GM06990 (cell line): ENCODE measurements at regions not wholly inside any gene's neighbourhood (a gene's known extent, or its start where the extent isn't known, plus 50 kb on each side); places are given as distances from the start of the nearest gene placed in this dataset.

Experiments used
- DNase-seq: peaks from one replicate; pipeline ENCODE4 v3.0.0-alpha.2; 2011; ENCODE audit not compliant: insufficient read length; ENCODE audit errors: extremely low read depth
- H3K27me3 ChIP-seq: replicated peaks from 2 replicates; pipeline ENCODE4 v1.6.0; 2011; ENCODE audit warnings: low read length; ENCODE audit not compliant: control insufficient read depth, insufficient read depth
- H3K36me3 ChIP-seq: 2 replicates; pipeline ENCODE4 v1.5.1; 2011; ENCODE audit warnings: low read length; ENCODE audit not compliant: control insufficient read depth, insufficient read depth
- H3K4me3 ChIP-seq: replicated peaks from 2 replicates; pipeline ENCODE4 v1.5.1; 2011; ENCODE audit warnings: low read depth, mild to moderate bottlenecking, control low read depth, low read length
- CTCF ChIP-seq: IDR thresholded peaks from 2 replicates; pipeline ENCODE4 v1.5.1; 2011; ENCODE audit warnings: low read length, control low read depth, mild to moderate bottlenecking, inconsistent platforms; ENCODE audit not compliant: insufficient read depth, poor library complexity, severe bottlenecking

- Histone ChIP-seq H3K4me3 (no peak overlapping the region), H3K36me3 (no peaks in the 10 kb centered on the region), H3K27me3 (no peaks in the 10 kb centered on the region; the same call in 1 of the 2 replicates)
- DNase-seq: no peak
- no peak for TF ChIP-seq CTCF
Measured at GRCh38 chr9:135348788-135349150, 130.8 kb upstream of the PPP1R26 start.

GRCh38 chr9:135349212-135350002, 130.2 kb upstream of the PPP1R26 start:
- no peak for DNase-seq
- TF ChIP-seq CTCF: no peak
- no peaks in the 10 kb centered on the region; the same call in 1 of the 2 replicates for H3K27me3 ChIP-seq
- no peaks in the 10 kb centered on the region for H3K36me3 ChIP-seq
- H3K4me3 ChIP-seq: no peak overlapping the region

- Histone ChIP-seq H3K36me3 (no peaks in the 10 kb centered on the region), H3K27me3 (no peaks in the 10 kb centered on the region; the same call in 1 of the 2 replicates), H3K4me3 (no peak overlapping the region)
- no peak for TF ChIP-seq CTCF
- DNase-seq: no peak
Measured at GRCh38 chr9:135350003-135350315, 129.6 kb upstream of the PPP1R26 start.

GRCh38 chr9:135353935-135354334, 125.6 kb upstream of the PPP1R26 start:
- H3K4me3 ChIP-seq: no peak overlapping the region
- TF ChIP-seq CTCF: no peak
- H3K27me3 ChIP-seq: no peaks in the 10 kb centered on the region; the same call in 1 of the 2 replicates
- no peaks in the 10 kb centered on the region for H3K36me3 ChIP-seq
- DNase-seq: no peak

GRCh38 chr9:135355521-135356011, 124.0 kb upstream of the PPP1R26 start:
- Histone ChIP-seq H3K27me3 (no peaks in the 10 kb centered on the region; the same call in 1 of the 2 replicates), H3K36me3 (no peaks in the 10 kb centered on the region), H3K4me3 (no peak overlapping the region)
- no peak for TF ChIP-seq CTCF
- DNase-seq: no peak
